Uterus (tissue), 2 donors: ENCODE measurements at regions not wholly inside any gene's neighbourhood (a gene's known extent, or its start where the extent isn't known, plus 50 kb on each side); places are given as distances from the start of the nearest gene placed in this dataset.

ENCODE experiments used
- CTCF ChIP-seq, 4 experiments: fragments of 200-600 bp in 2 of 4; fragments of 450-650 bp in 2 of 4; sonication (generic) in 2 of 4; IDR thresholded peaks; one replicate each; pipeline ENCODE4 v1.5.1; 2016 to 2019; ENCODE audit warnings: antibody characterized with exemption in 4 of 4, mild to moderate bottlenecking in 2 of 4, moderate library complexity in 1 of 4
- POLR2A ChIP-seq, 2 donors: fragments of 450-650 bp; IDR thresholded peaks; one replicate each; pipeline ENCODE4 v1.6.1; 2016; ENCODE audit warnings: antibody characterized with exemption in 2 of 2, mild to moderate bottlenecking in 1 of 2, moderate library complexity in 1 of 2

DNA sequence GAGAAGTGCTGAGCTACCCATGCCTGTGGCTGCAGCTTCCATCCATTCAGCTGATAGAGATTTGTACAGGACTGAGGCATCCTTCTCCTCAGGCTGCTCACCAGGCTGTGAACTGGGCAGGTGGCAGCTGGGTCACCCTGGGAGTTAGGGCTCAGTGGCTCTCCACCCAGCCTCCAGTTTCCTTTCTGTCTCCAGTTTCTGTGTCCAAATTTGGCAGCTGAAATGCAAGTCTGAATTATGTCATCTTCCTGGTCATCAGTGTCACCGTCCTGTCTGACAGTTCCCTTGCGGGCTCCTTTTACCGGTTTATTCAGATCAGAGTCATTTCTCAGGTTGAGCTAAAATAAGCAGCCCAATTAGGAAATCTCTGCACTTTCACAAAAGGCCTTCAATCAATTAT is 93.3 kb downstream of the EDN1 start:
- TF ChIP-seq CTCF (IDR thresholded peaks at IDR 0.05) (no peak), POLR2A (IDR thresholded peaks at IDR 0.05) (no peak)
